Progenitor cell of endocrine pancreas (in vitro differentiated cells): ENCODE measurements at regions not wholly inside any gene's neighbourhood (a gene's known extent, or its start where the extent isn't known, plus 50 kb on each side); places are given as distances from the start of the nearest gene placed in this dataset.

Source experiments
- DNase-seq: peaks from one replicate; pipeline ENCODE4 v3.0.0; 2021; ENCODE audit warnings: low spot score; ENCODE audit not compliant: unreplicated experiment
- H3K27ac Mint-ChIP-seq: 2 replicates; pipeline ENCODE4 v1.8.0; 2021; ENCODE audit warnings: mild to moderate bottlenecking, moderate library complexity, mixed read lengths
- H3K27me3 Mint-ChIP-seq: 2 replicates; pipeline ENCODE4 v1.8.0; 2021; ENCODE audit warnings: mixed read lengths
- H3K36me3 Mint-ChIP-seq: 2 replicates; pipeline ENCODE4 v1.8.0; 2022; ENCODE audit warnings: mixed read lengths; ENCODE audit not compliant: insufficient read depth
- H3K4me1 Mint-ChIP-seq: 2 replicates; pipeline ENCODE4 v1.8.0; 2021; ENCODE audit warnings: low read depth, mixed read lengths
- H3K4me3 Mint-ChIP-seq: 2 replicates; pipeline ENCODE4 v1.8.0; 2021; ENCODE audit warnings: low read depth, mild to moderate bottlenecking, moderate library complexity, mixed read lengths
- H3K9me3 Mint-ChIP-seq: 2 replicates; pipeline ENCODE4 v1.8.0; 2021; ENCODE audit warnings: low read depth, mixed read lengths
- TF ChIP-seq, protein P1 (sequence below): fragments of 200-600 bp; sonication (generic); IDR thresholded peaks from one replicate; pipeline ENCODE4 v1.5.0; 2021; ENCODE audit warnings: antibody characterized with exemption, mild to moderate bottlenecking; ENCODE audit not compliant: unreplicated experiment

DNA sequence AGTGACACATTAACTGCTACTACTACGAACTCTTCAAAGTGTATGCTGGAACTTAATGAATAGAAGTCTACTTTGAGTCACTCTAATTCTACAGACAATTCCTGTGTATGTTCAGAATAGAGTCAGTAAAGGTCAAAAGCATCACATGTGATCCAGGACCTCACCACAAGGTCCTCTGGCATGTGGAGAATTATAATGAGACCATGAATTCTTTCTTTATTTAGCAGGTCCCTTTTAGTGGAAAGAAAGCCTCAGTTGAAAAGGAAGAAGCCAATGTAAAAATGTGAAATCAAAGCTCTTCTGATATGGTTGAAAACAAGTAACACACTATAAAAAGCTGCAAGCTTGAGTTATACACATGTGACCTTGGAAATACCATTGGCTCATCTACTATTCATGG lies 1612.1 kb upstream of the GOT2 start:
- no peaks in the 10 kb centered on the region for H3K9me3 Mint-ChIP-seq
- H3K27ac Mint-ChIP-seq: peak overlapping the region; percentile 22
- H3K27me3 Mint-ChIP-seq: no peaks in the 10 kb centered on the region
- peaks cover 19% of the 10 kb centered on the region for H3K4me1 Mint-ChIP-seq
- H3K36me3 Mint-ChIP-seq: no peaks in the 10 kb centered on the region
- TF ChIP-seq, protein P1, sequence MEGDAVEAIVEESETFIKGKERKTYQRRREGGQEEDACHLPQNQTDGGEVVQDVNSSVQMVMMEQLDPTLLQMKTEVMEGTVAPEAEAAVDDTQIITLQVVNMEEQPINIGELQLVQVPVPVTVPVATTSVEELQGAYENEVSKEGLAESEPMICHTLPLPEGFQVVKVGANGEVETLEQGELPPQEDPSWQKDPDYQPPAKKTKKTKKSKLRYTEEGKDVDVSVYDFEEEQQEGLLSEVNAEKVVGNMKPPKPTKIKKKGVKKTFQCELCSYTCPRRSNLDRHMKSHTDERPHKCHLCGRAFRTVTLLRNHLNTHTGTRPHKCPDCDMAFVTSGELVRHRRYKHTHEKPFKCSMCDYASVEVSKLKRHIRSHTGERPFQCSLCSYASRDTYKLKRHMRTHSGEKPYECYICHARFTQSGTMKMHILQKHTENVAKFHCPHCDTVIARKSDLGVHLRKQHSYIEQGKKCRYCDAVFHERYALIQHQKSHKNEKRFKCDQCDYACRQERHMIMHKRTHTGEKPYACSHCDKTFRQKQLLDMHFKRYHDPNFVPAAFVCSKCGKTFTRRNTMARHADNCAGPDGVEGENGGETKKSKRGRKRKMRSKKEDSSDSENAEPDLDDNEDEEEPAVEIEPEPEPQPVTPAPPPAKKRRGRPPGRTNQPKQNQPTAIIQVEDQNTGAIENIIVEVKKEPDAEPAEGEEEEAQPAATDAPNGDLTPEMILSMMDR: no peak
- no peak for DNase-seq
- H3K4me3 Mint-ChIP-seq: no peak overlapping the region

GRCh38 chr16:60337671-60338070 lies 1603.6 kb upstream of the GOT2 start:
- no peak overlapping the region for H3K27ac Mint-ChIP-seq
- no peaks in the 10 kb centered on the region for H3K36me3 Mint-ChIP-seq
- TF ChIP-seq, protein P1: no peak
- H3K9me3 Mint-ChIP-seq: peaks cover 2% of the 10 kb centered on the region
- no peaks in the 10 kb centered on the region for H3K27me3 Mint-ChIP-seq
- H3K4me3 Mint-ChIP-seq: no peak overlapping the region
- H3K4me1 Mint-ChIP-seq: no peaks in the 10 kb centered on the region
- no peak for DNase-seq

GRCh38 chr16:60331168-60331567 lies 1597.1 kb upstream of the GOT2 start:
- TF ChIP-seq, protein P1: no peak
- H3K27ac Mint-ChIP-seq: no peak overlapping the region
- H3K4me1 Mint-ChIP-seq: no peaks in the 10 kb centered on the region
- no peaks in the 10 kb centered on the region for H3K36me3 Mint-ChIP-seq
- peaks cover 2% of the 10 kb centered on the region for H3K9me3 Mint-ChIP-seq
- no peaks in the 10 kb centered on the region for H3K27me3 Mint-ChIP-seq
- DNase-seq: no peak
- H3K4me3 Mint-ChIP-seq: no peak overlapping the region

DNA sequence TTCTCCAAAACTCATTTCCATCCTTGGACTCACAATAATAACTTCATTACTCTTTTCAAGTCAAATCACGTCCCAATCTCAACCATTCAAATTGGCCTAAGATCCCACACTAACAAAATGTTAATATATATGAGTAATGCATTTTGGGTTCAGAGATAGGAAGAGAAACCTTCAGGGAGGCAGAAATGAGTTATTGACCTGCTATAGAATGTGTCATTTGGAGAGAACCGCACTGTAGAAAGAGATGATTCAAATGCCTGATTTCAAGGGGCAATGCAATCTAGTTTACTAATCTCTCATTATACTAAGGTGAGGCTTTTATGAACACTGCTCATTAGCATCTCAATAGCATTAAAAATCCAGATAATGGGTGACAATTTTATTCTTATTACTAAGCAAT lies 1595.0 kb upstream of the GOT2 start:
- H3K4me3 Mint-ChIP-seq: no peak overlapping the region
- H3K9me3 Mint-ChIP-seq: peaks cover 2% of the 10 kb centered on the region
- no peaks in the 10 kb centered on the region for H3K27me3 Mint-ChIP-seq
- no peak overlapping the region for H3K27ac Mint-ChIP-seq
- no peak for DNase-seq
- H3K36me3 Mint-ChIP-seq: no peaks in the 10 kb centered on the region
- TF ChIP-seq, protein P1: no peak
- H3K4me1 Mint-ChIP-seq: no peaks in the 10 kb centered on the region

- no peak for DNase-seq
- Mint-ChIP-seq H3K4me1 (no peaks in the 10 kb centered on the region), H3K27ac (no peak overlapping the region), H3K9me3 (peaks cover 2% of the 10 kb centered on the region), H3K27me3 (no peaks in the 10 kb centered on the region), H3K36me3 (no peaks in the 10 kb centered on the region), H3K4me3 (no peak overlapping the region)
- TF ChIP-seq, protein P1: no peak
Measured at GRCh38 chr16:60328152-60328551, 1594.0 kb upstream of the GOT2 start.
